Hindlimb muscle (tissue), 1 donor: ENCODE measurements at regions not wholly inside any gene's neighbourhood (a gene's known extent, or its start where the extent isn't known, plus 50 kb on each side); places are given as distances from the start of the nearest gene placed in this dataset.

Experiments used
- DNase-seq: peaks from one replicate; pipeline ENCODE4 v3.0.0-alpha.2; 2013

DNA sequence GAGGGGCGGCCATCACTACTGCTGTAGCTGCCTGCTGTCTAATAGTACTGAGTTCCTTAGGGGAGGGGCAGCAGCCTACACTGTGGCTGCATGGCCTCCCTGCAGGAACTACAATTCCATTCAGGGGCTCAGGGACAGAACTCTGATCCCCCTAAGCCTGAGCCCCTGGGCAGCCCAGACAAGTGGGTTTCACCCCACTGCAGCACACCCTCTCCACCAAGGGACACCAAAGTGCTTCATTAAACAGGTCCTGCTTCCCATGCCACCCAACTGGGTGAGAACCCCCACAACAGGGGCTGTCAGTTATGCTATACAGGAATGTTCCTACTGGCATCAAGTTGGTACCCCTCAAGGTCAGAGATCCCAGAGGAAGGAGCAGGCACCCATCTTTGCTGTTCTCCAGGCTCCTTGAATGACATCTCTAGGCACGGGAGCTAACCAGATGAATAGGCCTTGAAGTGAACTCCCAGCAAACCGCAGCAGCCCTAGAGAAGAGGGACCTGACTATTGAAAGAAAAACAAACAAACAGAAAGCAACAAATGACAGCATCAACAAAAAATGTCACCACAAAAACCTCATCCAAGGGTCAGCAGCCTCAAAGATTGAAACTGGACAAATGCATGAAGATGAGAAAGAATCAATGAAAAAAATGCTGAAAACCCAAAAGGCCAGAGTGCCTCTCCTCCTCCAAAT, 437.4 kb downstream of the NUF2 start:
- DNase-seq: no peak

- DNase-seq: no peak
These were observed 440.1 kb downstream of the NUF2 start for GRCh38 chr1:163761898-163762297.

DNA sequence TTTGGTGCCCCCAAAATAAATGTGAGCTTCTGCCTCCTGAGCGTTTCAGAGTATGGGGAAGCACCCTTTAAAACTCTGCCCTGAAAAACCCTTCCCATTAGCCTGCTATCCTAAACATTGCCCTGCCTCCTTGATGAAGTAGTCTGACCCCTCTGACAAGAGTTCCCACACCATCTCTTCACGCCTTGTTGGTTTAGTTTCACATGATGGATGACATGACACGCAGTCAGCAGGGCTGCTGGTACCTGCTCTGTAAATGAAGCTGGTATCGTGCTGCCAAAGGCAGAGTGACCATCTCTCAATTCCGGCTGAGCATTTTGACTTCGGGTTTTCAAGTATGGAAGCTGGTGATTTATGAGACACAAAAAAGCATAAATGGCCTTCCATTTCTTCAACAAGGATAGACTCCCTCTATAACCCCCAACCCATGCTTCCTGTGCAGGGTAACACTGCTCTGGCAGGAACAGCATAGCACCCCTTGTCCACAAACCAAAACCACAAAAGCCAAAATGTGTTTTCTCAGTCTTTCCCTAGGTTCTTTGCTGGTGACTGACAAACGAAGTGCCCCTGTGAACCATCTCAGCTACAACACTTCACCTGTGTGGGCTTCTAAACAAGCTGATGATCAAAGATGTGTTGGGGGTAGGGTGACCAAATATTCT, 444.6 kb downstream of the NUF2 start:
- DNase-seq: no peak

GRCh38 chr1:163768576-163768975, 446.8 kb downstream of the NUF2 start:
- no peak for DNase-seq

DNA sequence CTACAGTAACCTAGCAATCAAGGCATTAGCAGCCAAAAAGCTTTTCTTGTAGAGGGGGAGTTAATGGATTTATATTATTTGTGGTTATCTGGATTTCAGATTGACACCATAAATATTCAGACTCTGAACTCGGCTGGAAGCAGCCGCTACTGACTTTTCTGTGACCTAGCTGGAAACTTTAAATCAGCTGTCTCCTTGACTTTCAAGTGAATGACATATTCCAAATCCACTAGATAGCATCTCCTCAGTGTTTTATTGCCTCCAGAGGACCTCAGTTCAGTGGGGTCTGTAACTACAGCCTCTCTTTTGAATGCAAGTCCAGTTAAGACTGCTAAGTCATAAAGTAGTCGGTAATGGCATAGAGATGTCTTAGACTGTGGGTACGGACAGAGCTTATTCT, 448.5 kb downstream of the NUF2 start:
- DNase-seq: no peak

DNA sequence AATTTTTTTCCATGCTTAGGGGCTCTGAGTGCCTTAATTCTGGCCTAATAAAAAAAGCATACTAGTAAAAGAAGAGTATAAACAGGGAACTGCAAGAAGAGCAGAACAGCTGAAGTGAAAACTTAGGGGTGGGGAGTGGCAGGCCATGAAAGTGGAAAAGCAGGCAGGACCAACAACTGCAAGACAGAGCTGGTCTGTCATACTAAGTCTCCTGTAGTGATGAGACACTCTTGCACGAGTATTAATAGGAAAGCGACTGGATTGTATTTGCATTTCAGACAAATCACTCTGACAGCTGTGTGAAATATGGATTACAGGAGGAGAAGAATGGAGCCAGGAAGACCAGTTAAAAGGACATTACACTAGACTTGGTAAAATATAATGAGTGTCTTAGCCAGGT, 449.9 kb downstream of the NUF2 start:
- DNase-seq: no peak

- DNase-seq: no peak
These were observed 450.5 kb downstream of the NUF2 start for GRCh38 chr1:163772246-163772645.

DNA sequence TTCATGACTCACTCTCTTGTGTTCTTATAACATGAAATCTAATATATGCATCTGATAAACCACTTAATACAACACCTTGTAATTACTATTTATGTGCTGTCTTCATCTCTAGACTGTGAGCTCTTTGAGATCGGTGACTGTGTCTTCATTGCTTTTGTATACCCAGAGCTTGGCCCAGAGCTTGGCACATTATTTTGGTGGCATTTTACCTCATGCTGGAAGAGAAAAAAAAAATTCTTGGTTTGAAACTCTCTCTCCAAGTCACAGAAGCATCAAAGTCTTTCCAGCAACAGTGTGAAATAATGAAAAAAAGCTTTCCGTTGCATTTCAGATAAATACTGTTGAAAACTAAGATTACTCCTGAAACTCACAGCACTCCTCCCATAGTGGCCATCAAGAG, 451.6 kb downstream of the NUF2 start:
- DNase-seq: no peak

DNA sequence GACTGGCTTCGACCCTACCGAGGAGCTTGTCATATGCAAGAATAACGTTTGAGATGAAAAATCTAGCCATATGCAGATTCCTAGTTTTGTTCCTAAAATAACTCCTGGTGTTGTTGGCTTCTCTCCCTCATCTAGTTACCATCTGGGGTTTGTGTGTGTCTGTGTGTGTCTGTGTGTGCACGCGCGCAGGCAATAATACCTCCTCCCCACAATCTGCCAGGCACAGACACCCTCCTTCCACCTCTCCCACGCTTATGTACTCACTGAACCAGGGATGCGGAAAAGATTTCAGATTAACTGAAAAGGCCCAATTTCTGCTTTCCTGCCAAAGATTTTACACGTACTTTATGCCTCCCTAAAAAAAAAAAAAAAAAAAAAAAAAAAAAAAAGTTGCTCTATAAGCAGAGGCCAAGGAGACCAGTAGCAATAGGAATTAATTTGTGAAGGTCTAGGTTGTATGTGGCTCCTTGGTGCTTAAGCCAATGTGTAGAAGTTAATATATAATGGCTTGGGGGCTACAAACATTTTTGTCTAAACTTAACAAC, 452.7 kb downstream of the NUF2 start:
- DNase-seq: no peak

DNA sequence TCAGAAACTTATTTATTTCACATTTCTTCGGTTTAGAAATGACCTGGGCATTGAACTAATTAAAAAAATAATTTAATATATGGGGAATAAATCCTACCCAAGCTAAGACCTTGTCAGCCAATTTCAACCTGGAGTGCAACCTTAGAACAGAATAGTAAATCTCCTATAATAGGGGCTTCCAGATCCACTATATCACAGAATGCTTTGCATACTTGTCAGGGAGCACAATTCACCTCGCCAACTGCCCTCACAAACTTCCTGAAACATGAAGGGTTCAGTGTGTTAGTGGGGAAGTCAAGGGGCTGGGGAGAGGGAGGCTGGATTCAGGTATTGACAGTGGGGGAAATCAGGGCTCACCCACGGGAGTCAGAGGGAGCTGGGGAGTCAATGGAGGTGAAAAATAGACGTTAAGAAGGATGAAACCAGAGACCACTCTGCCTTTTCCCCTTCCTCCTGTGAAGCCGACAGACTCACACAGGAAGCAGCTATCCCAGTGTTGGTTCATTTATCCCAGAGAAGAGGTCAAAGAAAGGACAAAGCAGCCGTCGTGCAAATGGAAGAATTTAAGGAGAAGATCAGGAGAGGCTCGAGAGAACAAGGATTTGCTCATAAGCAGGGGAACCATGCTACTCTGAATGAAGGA, 453.3 kb downstream of the NUF2 start:
- no peak for DNase-seq

- no peak for DNase-seq
These were observed 455.5 kb downstream of the NUF2 start for GRCh38 chr1:163777205-163777604.

DNA sequence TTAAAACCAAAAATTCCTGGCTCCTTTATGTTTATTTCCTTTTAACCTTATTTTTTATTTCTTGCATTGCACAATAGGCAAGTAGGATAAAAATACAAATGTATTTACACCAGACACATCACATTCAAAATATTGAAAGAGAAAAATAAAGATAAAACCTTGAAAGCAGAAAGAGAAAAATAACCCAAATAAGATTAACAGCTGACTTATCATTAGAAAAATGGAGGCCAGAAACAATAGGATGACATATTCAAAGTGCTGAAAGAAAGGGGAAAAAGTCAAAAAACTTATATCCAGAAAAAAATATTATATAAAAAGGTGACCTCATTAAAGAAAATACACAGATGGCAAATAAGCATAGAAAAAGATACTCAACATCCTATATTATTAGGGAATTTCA, 459.4 kb downstream of the NUF2 start:
- no peak for DNase-seq

DNA sequence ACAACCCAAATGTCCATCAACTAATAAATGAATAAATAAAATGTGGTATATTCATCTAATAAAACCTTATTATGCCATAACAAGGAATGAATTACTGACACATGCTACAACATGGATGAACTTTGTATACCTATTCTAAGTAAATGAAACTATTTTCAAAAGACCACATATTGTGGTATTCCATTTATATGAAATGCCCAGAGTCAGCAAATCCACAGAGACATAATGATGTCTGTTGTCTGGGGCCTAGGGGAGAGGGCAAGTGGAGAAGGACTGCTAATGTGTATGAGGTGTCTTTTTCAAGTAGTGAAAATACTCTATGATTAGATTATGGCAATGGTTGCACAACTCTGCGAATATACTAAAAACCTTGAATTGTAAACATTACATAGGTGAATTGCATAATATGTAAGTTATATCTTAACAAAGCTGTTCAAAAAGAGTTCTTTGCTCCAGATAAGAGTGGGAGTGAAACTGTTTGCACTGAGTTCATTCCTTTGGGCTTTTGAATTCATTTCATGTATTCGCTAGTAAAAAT, 464.2 kb downstream of the NUF2 start:
- no peak for DNase-seq

GRCh38 chr1:163789911-163790310, 468.2 kb downstream of the NUF2 start:
- DNase-seq: no peak

DNA sequence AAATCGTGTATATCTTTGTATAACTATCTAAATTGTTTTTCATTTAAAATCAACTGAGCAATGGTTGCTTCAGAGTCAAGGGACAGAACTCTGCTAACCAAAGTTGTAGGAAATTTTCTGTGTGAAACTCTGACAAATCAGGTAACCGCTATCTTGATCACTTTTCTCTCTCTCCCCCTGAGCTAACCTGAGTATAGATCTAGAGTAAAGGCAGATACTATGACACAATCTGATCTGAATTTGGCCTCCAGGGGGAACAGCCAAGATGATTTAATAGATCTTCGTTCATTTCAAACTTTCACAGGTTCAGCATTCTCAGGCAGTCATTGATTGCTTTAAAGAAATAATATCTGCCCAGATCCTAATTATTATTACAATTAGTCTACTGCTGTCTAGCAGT, 472.8 kb downstream of the NUF2 start:
- DNase-seq: no peak

DNA sequence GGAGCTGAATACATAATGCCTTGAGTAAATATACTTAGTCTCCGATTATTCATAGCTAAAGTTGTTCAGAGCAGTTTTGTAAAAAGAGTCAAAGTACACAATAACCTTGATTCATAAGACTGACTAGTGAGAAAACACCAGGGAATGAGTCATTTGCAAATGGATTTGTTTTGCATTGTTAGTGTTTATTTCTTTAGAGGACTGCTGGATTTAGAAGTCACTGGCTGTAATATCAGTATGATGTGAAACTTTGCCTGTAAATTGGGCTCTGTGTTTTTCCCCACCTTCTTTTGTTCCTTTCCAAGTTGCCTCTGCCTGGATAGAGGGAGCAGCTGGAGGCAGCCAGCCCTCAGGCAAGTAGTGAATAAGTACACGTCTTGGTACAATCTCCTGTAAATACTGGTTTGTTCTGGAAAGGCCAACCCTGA, 474.7 kb downstream of the NUF2 start:
- no peak for DNase-seq

DNA sequence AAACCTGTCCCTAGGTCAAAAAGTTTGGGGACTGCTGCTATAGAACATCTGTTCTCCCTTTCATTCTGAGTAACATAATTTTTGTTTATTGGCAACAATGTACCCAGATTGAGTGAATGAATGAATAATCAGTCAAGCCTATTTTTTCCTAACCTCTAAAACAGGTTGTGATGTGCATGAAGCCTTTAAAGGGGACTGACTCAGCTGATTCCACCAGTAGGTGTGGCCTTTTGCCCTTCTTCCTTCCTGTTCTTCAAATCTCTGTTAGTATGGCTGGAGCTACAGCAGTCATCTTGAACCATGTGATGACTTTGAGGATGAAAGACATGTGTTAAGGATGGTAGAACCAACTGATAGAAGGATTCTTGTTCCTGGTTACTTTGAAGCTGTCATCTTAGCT, 476.1 kb downstream of the NUF2 start:
- DNase-seq: no peak

DNA sequence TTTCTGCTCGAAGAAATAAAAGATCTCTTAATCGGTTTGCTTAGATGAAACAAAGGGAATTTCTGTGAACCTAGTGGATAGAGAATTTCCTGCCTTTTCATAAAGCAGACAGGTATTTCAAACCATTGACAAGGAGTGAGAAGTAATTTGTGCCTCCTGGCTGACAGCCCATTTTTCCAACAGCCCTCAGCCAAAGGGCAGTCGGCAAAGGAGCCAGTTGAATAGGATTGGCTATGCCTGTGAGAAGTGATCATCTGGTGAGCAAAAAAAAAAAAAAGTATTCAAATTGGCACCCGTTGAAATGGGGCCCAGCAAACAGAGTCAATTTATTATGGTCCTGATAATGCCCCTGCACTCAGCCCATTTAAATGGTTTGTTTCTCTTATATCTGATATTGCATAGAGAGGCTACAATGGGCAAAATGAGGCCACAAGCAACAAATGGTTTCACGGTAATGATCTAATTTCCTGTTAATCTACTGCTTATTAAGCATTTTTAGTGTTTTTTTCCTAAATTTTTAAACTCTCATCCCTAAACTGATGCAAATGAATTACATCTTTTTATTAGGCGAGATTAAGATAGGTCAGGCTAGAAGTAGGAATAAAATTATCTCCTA, 477.5 kb downstream of the NUF2 start:
- no peak for DNase-seq

GRCh38 chr1:163807331-163808049, 485.7 kb downstream of the NUF2 start:
- no peak for DNase-seq

GRCh38 chr1:163813251-163813650, 491.5 kb downstream of the NUF2 start:
- no peak for DNase-seq

- no peak for DNase-seq
These were observed 498.5 kb downstream of the NUF2 start for GRCh38 chr1:163820226-163820625.

- DNase-seq: no peak
These were observed 499.0 kb downstream of the NUF2 start for GRCh38 chr1:163820766-163821165.
